Transverse colon (tissue), 4 donors: ENCODE measurements at regions not wholly inside any gene's neighbourhood (a gene's known extent, or its start where the extent isn't known, plus 50 kb on each side); places are given as distances from the start of the nearest gene placed in this dataset.

ENCODE experiments used
- CTCF ChIP-seq, 5 experiments: fragments of 200-600 bp in 3 of 5; fragments of 450-650 bp in 2 of 5; sonication (generic) in 3 of 5; IDR thresholded peaks; 1 replicate in 2 of 5; 2 replicates in 3 of 5; pipeline ENCODE4 v1.5.1; 2016 to 2017; ENCODE audit warnings: antibody characterized with exemption in 5 of 5, inconsistent platforms in 3 of 5, mild to moderate bottlenecking in 2 of 5, moderate library complexity in 1 of 5
- EP300 ChIP-seq: sonication (generic); formaldehyde crosslinking; IDR thresholded peaks from one replicate; pipeline ENCODE4 v1.6.1; 2017; ENCODE audit warnings: antibody characterized with exemption, low read depth
- POLR2A ChIP-seq: fragments of 450-650 bp; IDR thresholded peaks from one replicate; pipeline ENCODE4 v1.6.1; 2016; ENCODE audit warnings: antibody characterized with exemption, mild to moderate bottlenecking, moderate library complexity
- POLR2AphosphoS5 ChIP-seq, 3 donors: sonication (generic); formaldehyde crosslinking; IDR thresholded peaks; one replicate each; pipeline ENCODE4 v1.6.1; 2016; ENCODE audit warnings: antibody characterized with exemption in 3 of 3

DNA sequence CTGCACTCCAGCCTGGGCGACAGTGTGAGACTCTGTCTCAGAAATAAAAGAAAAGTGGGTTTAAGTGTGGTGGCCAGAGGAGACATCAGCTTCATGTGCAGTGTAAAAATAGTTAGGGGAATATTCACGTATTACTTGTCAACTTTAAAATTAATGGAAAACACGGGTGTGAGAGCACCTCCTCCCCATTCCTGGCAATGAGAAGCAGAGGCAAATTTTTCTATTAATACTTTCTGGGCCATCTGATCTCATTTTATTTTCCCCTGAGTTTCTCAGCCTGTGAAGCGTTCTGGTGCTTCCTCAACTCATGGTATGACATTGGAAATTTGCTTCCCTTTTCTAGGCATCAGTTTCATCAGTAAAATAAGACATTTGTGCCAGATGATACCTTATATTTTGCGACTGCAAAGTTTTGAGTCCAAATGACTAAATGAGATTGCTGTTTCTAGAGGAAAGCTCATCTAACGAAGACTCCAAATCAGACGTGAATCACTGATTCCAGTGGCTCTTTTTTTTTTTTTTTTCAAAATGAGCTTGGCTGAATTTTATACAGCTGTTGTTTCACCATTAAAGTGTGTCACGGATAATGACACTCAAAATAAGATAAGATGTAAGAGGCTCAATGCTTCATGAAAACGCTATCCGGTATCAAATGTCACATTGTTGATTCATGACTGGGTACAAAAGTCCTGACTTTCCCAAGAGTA is 104.6 kb downstream of the MSX2 start:
- no peak for TF ChIP-seq CTCF (IDR thresholded peaks at IDR 0.05)
- TF ChIP-seq POLR2A, result no peak
- TF ChIP-seq POLR2AphosphoS5 (IDR thresholded peaks at IDR 0.05), result no peak
- no peak for TF ChIP-seq EP300
